GM12878 (cell line): ENCODE measurements at regions not wholly inside any gene's neighbourhood (a gene's known extent, or its start where the extent isn't known, plus 50 kb on each side); places are given as distances from the start of the nearest gene placed in this dataset.

Experiments
- BHLHE40 ChIP-seq, 2 experiments: fragments of 450-650 bp in 1 of 2; IDR thresholded peaks; 2 replicates each; pipeline ENCODE4 v1.6.1; 2011 to 2017; ENCODE audit warnings: low read depth in 2 of 2, borderline replicate concordance in 1 of 2, improper control_type of control experiment in 1 of 2, low read length in 1 of 2, mild to moderate bottlenecking in 1 of 2
- CTCF ChIP-seq, 3 experiments: IDR thresholded peaks in 2 of 3; conservative IDR thresholded peaks in 1 of 3; 2 replicates each; pipeline ENCODE4 v1.5.1; 2011; ENCODE audit warnings: low read depth in 3 of 3, low read length in 3 of 3, mild to moderate bottlenecking in 3 of 3, control low read depth in 2 of 3, moderate library complexity in 2 of 3, inconsistent platforms in 1 of 3, mixed read lengths in 1 of 3; ENCODE audit not compliant: control insufficient read depth in 2 of 3, insufficient read depth in 1 of 3; ENCODE audit errors: extremely low read depth in 1 of 3
- EZH2 ChIP-seq: IDR thresholded peaks from 2 replicates; pipeline ENCODE4 v1.6.1; 2012; ENCODE audit warnings: low read depth, mild to moderate bottlenecking, control low read depth, inconsistent platforms, low read length, borderline replicate concordance; ENCODE audit not compliant: control insufficient read depth
- HDAC6 ChIP-seq: fragments of 200-600 bp; sonication (generic); IDR thresholded peaks from one replicate; pipeline ENCODE4 v1.8.0; 2017; ENCODE audit warnings: antibody characterized with exemption; ENCODE audit not compliant: unreplicated experiment
- HDGF ChIP-seq: fragments of 450-650 bp; IDR thresholded peaks from 2 replicates; pipeline ENCODE4 v1.6.1; 2016; ENCODE audit warnings: antibody characterized with exemption
- MEF2A ChIP-seq: IDR thresholded peaks from 2 replicates; pipeline ENCODE4 v1.6.1; 2011; ENCODE audit warnings: low read depth, mild to moderate bottlenecking, low read length, moderate library complexity; ENCODE audit not compliant: insufficient read depth
- PBX3 ChIP-seq: IDR thresholded peaks from 2 replicates; pipeline ENCODE4 v1.6.1; 2011; ENCODE audit warnings: mild to moderate bottlenecking, low read depth, low read length, moderate library complexity; ENCODE audit not compliant: insufficient replicate concordance
- POLR2A ChIP-seq: IDR thresholded peaks from 2 replicates; pipeline ENCODE4 v1.6.1; 2011; ENCODE audit warnings: low read depth, mild to moderate bottlenecking, low read length
- POLR2AphosphoS5 ChIP-seq: IDR thresholded peaks from 2 replicates; pipeline ENCODE4 v1.6.1; 2011; ENCODE audit warnings: mild to moderate bottlenecking, low read length, inconsistent platforms
- RAD21 ChIP-seq: IDR thresholded peaks from 2 replicates; pipeline ENCODE4 v1.6.1; 2011; ENCODE audit warnings: mild to moderate bottlenecking, low read depth, low read length, moderate library complexity; ENCODE audit not compliant: insufficient read depth
- REST ChIP-seq: IDR thresholded peaks from 2 replicates; pipeline ENCODE4 v1.6.1; 2012; ENCODE audit warnings: mild to moderate bottlenecking, low read depth, low read length
- TAF1 ChIP-seq: IDR thresholded peaks from 2 replicates; pipeline ENCODE4 v1.6.1; 2011; ENCODE audit warnings: mild to moderate bottlenecking, low read depth, low read length, borderline replicate concordance

GRCh38 chr14:56738020-56738419 is 72.3 kb downstream of the OTX2 start:
- TF ChIP-seq HDAC6 (no peak), MEF2A (no peak), RAD21 (no peak), HDGF (no peak), CTCF (IDR thresholded peaks at IDR 0.05 in 2 of 3, conservative IDR thresholded peaks at IDR 0.05 in 1 of 3; ENCODE audit: control insufficient read depth in 2 of 3, extremely low read depth in 1 of 3, insufficient read depth in 1 of 3, low read depth in 3 of 3, low read length in 3 of 3) (no peak), EZH2 (no peak), REST (no peak), POLR2AphosphoS5 (no peak), BHLHE40 (IDR thresholded peaks at IDR 0.05; ENCODE audit: borderline replicate concordance in 1 of 2, low read depth in 2 of 2, low read length in 1 of 2) (no peak), TAF1 (no peak), PBX3 (no peak), POLR2A (no peak)
